GM10266 (cell line): ENCODE measurements at regions not wholly inside any gene's neighbourhood (a gene's known extent, or its start where the extent isn't known, plus 50 kb on each side); places are given as distances from the start of the nearest gene placed in this dataset.

ENCODE experiments used
- DNase-seq: peaks from one replicate; pipeline ENCODE4 v3.0.0; 2012; ENCODE audit errors: extremely low spot score
- CTCF ChIP-seq: IDR thresholded peaks from 2 replicates; pipeline ENCODE4 v1.5.1; 2012; ENCODE audit warnings: mild to moderate bottlenecking, low read depth; ENCODE audit not compliant: control insufficient read depth, insufficient read depth; ENCODE audit errors: missing control alignments

- no peak for DNase-seq
- no peak for TF ChIP-seq CTCF
These were observed 522.4 kb upstream of the NAALADL2 start for GRCh38 chr3:174336784-174337183.

- no peak for TF ChIP-seq CTCF
These were observed 521.9 kb upstream of the NAALADL2 start for GRCh38 chr3:174337227-174337626.

GRCh38 chr3:174340624-174341587, 518.2 kb upstream of the NAALADL2 start:
- no peak for DNase-seq
- no peak for TF ChIP-seq CTCF

More at GRCh38 chr3:174337227-174337626, 521.9 kb upstream of the NAALADL2 start:
- DNase-seq, result no peak

GRCh38 chr3:174342171-174342570, 517.0 kb upstream of the NAALADL2 start:
- no peak for TF ChIP-seq CTCF
- no peak for DNase-seq

- no peak for DNase-seq
- no peak for TF ChIP-seq CTCF
These were observed 516.1 kb upstream of the NAALADL2 start for GRCh38 chr3:174342941-174343501.

GRCh38 chr3:174346141-174346540, 513.0 kb upstream of the NAALADL2 start:
- DNase-seq, result no peak
- TF ChIP-seq CTCF, result no peak

GRCh38 chr3:174346571-174346970, 512.6 kb upstream of the NAALADL2 start:
- TF ChIP-seq CTCF, result no peak
- no peak for DNase-seq
